ENCODE measurements at regions not wholly inside any gene's neighbourhood (a gene's known extent, or its start where the extent isn't known, plus 50 kb on each side); places are given as distances from the start of the nearest gene placed in this dataset.

GRCh38 chr5:110846398-110847001, 107.7 kb downstream of the SLC25A46 start:
- H3K9me3 Mint-ChIP-seq = peaks cover 7% of the 10 kb centered on the region
- Histone ChIP-seq H3K9me3 (ENCODE audit: control insufficient read depth, low read length) (no peaks in the 10 kb centered on the region), H3K4me1 (ENCODE audit: control insufficient read depth, insufficient read depth, low read length) (no peaks in the 10 kb centered on the region), H3K27ac (ENCODE audit: low read depth, low read length) (no peak overlapping the region), H3K4me3 (ENCODE audit: low read length) (no peak overlapping the region), H3K27me3 (ENCODE audit: control insufficient read depth, insufficient read depth, low read length, poor library complexity, severe bottlenecking) (no peaks in the 10 kb centered on the region), H3K36me3 (ENCODE audit: control insufficient read depth, insufficient read depth, low read length) (no peaks in the 10 kb centered on the region), H3K9ac (ENCODE audit: extremely low read depth, low read length, poor library complexity, severe bottlenecking) (no peak overlapping the region)
- H3K4me1 Mint-ChIP-seq = no peaks in the 10 kb centered on the region
- no peaks in the 10 kb centered on the region for H3K36me3 Mint-ChIP-seq (ENCODE audit: low read depth)
- TF ChIP-seq, protein P1, sequence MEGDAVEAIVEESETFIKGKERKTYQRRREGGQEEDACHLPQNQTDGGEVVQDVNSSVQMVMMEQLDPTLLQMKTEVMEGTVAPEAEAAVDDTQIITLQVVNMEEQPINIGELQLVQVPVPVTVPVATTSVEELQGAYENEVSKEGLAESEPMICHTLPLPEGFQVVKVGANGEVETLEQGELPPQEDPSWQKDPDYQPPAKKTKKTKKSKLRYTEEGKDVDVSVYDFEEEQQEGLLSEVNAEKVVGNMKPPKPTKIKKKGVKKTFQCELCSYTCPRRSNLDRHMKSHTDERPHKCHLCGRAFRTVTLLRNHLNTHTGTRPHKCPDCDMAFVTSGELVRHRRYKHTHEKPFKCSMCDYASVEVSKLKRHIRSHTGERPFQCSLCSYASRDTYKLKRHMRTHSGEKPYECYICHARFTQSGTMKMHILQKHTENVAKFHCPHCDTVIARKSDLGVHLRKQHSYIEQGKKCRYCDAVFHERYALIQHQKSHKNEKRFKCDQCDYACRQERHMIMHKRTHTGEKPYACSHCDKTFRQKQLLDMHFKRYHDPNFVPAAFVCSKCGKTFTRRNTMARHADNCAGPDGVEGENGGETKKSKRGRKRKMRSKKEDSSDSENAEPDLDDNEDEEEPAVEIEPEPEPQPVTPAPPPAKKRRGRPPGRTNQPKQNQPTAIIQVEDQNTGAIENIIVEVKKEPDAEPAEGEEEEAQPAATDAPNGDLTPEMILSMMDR (conservative IDR thresholded peaks at IDR 0.05) = no peak
- H3K4me3 Mint-ChIP-seq = no peak overlapping the region
- H3K27ac Mint-ChIP-seq = no peak overlapping the region
- 85 to 86% methylated on average over 3 to 4 of the region's 4 CpGs for whole genome bisulfite sequencing, 2 experiments (ENCODE audit: insufficient coverage in 1 of 2, insufficient read length in 1 of 2)
- DNase-seq = no peak
- H3K27me3 Mint-ChIP-seq (ENCODE audit: insufficient read depth) = no peaks in the 10 kb centered on the region

DNA sequence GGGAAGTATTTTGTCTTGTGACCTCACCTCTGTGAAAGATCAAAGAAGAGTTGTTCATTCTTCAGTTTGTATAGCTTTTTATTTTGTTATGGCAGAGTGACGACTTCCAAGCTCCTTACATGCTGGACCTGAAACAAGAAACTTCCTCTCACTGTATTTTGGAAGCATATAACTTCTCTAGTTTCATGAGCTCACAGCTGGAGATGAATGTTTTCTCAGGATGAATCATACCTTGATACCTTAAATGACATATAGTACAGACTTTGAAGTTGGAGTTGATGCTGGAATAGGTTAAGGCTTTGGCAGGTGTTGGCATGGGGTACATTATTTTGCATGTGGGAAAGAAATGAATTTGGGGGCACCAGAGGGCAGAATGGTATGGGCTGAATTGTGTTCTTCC, 112.5 kb downstream of the SLC25A46 start:
- Mint-ChIP-seq H3K36me3 (ENCODE audit: low read depth) (no peaks in the 10 kb centered on the region), H3K27me3 (ENCODE audit: insufficient read depth) (no peaks in the 10 kb centered on the region), H3K9me3 (peaks cover 7% of the 10 kb centered on the region), H3K4me1 (no peaks in the 10 kb centered on the region), H3K27ac (no peak overlapping the region), H3K4me3 (no peak overlapping the region)
- Histone ChIP-seq H3K9ac (ENCODE audit: extremely low read depth, low read length, poor library complexity, severe bottlenecking) (no peak overlapping the region), H3K4me3 (ENCODE audit: low read length) (no peak overlapping the region), H3K27ac (ENCODE audit: low read depth, low read length) (no peak overlapping the region), H3K4me1 (ENCODE audit: control insufficient read depth, insufficient read depth, low read length) (no peaks in the 10 kb centered on the region), H3K9me3 (ENCODE audit: control insufficient read depth, low read length) (no peaks in the 10 kb centered on the region), H3K36me3 (ENCODE audit: control insufficient read depth, insufficient read depth, low read length) (no peaks in the 10 kb centered on the region), H3K27me3 (ENCODE audit: control insufficient read depth, insufficient read depth, low read length, poor library complexity, severe bottlenecking) (no peaks in the 10 kb centered on the region)
- no peak for DNase-seq
- 80% methylated on average over 1 of the region's 1 CpG; no CpG with 5 or more reads in 1 of the 2 experiments for WGBS, 2 experiments (ENCODE audit: insufficient coverage in 1 of 2, insufficient read length in 1 of 2)
- TF ChIP-seq, protein P1 (conservative IDR thresholded peaks at IDR 0.05) = no peak

- no peak for DNase-seq
- Mint-ChIP-seq H3K27ac (no peak overlapping the region), H3K27me3 (ENCODE audit: insufficient read depth) (no peaks in the 10 kb centered on the region), H3K36me3 (ENCODE audit: low read depth) (no peaks in the 10 kb centered on the region), H3K4me3 (no peak overlapping the region), H3K9me3 (peaks cover 7% of the 10 kb centered on the region), H3K4me1 (no peaks in the 10 kb centered on the region)
- Histone ChIP-seq H3K9ac (ENCODE audit: extremely low read depth, low read length, poor library complexity, severe bottlenecking) (no peak overlapping the region), H3K27me3 (ENCODE audit: control insufficient read depth, insufficient read depth, low read length, poor library complexity, severe bottlenecking) (no peaks in the 10 kb centered on the region), H3K27ac (ENCODE audit: low read depth, low read length) (no peak overlapping the region), H3K4me3 (ENCODE audit: low read length) (no peak overlapping the region), H3K36me3 (ENCODE audit: control insufficient read depth, insufficient read depth, low read length) (no peaks in the 10 kb centered on the region), H3K4me1 (ENCODE audit: control insufficient read depth, insufficient read depth, low read length) (no peaks in the 10 kb centered on the region), H3K9me3 (ENCODE audit: control insufficient read depth, low read length) (no peaks in the 10 kb centered on the region)
- TF ChIP-seq, protein P1 (conservative IDR thresholded peaks at IDR 0.05) = no peak
Observed at GRCh38 chr5:110852053-110852452, 113.2 kb downstream of the SLC25A46 start.

All from endodermal cell (in vitro differentiated cells).